Endothelial cell of umbilical vein (primary cell): ENCODE measurements at regions not wholly inside any gene's neighbourhood (a gene's known extent, or its start where the extent isn't known, plus 50 kb on each side); places are given as distances from the start of the nearest gene placed in this dataset.

Experiments used
- POLR2A ChIP-seq: IDR thresholded peaks from 2 replicates; pipeline ENCODE4 v1.6.1; 2012; ENCODE audit warnings: low read depth, mild to moderate bottlenecking, control low read depth, low read length
- TF ChIP-seq, protein P1 (sequence below), 2 donors: IDR thresholded peaks; 1 replicate in 1 of 2; 2 replicates in 1 of 2; pipeline ENCODE4 v1.5.1; 2011; ENCODE audit warnings: low read length in 2 of 2, mild to moderate bottlenecking in 2 of 2, moderate library complexity in 2 of 2, control low read depth in 1 of 2, inconsistent platforms in 1 of 2, low read depth in 1 of 2; ENCODE audit not compliant: insufficient read depth in 1 of 2; ENCODE audit errors: extremely low read depth in 1 of 2
- TF ChIP-seq, protein P2 (sequence below): IDR thresholded peaks from 2 replicates; pipeline ENCODE4 v1.6.1; 2011; ENCODE audit not compliant: insufficient read depth, insufficient read length

DNA sequence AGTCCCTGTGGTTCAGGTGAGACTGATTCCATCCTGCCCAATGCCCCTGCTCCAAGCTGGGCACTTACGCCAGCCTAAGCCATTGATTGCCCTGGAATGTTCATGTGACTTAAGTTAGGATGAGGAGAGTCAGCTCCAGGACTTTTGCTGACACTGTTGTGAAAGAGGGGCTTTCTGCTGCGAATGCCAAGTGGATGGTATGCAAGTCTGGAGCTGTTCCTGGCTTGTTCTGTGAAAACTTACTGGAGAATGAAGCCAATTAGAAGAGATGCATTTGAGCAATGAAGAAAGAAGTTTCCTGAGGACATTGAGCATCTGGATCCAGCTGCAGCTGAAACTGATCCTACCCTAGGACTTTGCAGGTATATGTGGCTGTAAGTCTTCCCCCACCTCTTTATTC is 61.2 kb upstream of the ZFR start:
- TF ChIP-seq, protein P1, sequence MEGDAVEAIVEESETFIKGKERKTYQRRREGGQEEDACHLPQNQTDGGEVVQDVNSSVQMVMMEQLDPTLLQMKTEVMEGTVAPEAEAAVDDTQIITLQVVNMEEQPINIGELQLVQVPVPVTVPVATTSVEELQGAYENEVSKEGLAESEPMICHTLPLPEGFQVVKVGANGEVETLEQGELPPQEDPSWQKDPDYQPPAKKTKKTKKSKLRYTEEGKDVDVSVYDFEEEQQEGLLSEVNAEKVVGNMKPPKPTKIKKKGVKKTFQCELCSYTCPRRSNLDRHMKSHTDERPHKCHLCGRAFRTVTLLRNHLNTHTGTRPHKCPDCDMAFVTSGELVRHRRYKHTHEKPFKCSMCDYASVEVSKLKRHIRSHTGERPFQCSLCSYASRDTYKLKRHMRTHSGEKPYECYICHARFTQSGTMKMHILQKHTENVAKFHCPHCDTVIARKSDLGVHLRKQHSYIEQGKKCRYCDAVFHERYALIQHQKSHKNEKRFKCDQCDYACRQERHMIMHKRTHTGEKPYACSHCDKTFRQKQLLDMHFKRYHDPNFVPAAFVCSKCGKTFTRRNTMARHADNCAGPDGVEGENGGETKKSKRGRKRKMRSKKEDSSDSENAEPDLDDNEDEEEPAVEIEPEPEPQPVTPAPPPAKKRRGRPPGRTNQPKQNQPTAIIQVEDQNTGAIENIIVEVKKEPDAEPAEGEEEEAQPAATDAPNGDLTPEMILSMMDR (IDR thresholded peaks at IDR 0.05; ENCODE audit: extremely low read depth in 1 of 2, insufficient read depth in 1 of 2, low read depth in 1 of 2, low read length in 2 of 2) = no peak
- TF ChIP-seq, protein P2, sequence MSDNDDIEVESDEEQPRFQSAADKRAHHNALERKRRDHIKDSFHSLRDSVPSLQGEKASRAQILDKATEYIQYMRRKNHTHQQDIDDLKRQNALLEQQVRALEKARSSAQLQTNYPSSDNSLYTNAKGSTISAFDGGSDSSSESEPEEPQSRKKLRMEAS = no peak
- no peak for TF ChIP-seq POLR2A
